DND-41 (cell line): ENCODE measurements at regions not wholly inside any gene's neighbourhood (a gene's known extent, or its start where the extent isn't known, plus 50 kb on each side); places are given as distances from the start of the nearest gene placed in this dataset.

Experiments
- EZH2 ChIP-seq: IDR thresholded peaks from 3 replicates; pipeline ENCODE4 v1.6.1; 2012; ENCODE audit warnings: borderline replicate concordance, low read depth, mild to moderate bottlenecking, moderate library complexity, low read length, inconsistent platforms; ENCODE audit not compliant: severe bottlenecking
- TF ChIP-seq, protein P1 (sequence below): IDR thresholded peaks from 2 replicates; pipeline ENCODE4 v1.5.1; 2012; ENCODE audit warnings: borderline replicate concordance, low read length, moderate library complexity, mild to moderate bottlenecking; ENCODE audit not compliant: poor library complexity, severe bottlenecking; ENCODE audit errors: extremely low read depth

- TF ChIP-seq, protein P1, sequence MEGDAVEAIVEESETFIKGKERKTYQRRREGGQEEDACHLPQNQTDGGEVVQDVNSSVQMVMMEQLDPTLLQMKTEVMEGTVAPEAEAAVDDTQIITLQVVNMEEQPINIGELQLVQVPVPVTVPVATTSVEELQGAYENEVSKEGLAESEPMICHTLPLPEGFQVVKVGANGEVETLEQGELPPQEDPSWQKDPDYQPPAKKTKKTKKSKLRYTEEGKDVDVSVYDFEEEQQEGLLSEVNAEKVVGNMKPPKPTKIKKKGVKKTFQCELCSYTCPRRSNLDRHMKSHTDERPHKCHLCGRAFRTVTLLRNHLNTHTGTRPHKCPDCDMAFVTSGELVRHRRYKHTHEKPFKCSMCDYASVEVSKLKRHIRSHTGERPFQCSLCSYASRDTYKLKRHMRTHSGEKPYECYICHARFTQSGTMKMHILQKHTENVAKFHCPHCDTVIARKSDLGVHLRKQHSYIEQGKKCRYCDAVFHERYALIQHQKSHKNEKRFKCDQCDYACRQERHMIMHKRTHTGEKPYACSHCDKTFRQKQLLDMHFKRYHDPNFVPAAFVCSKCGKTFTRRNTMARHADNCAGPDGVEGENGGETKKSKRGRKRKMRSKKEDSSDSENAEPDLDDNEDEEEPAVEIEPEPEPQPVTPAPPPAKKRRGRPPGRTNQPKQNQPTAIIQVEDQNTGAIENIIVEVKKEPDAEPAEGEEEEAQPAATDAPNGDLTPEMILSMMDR: no peak
- no peak for TF ChIP-seq EZH2
Measured at GRCh38 chr5:123696921-123697341, 185.0 kb downstream of the CSNK1G3 start.
